H1 (cell line): ENCODE measurements at regions not wholly inside any gene's neighbourhood (a gene's known extent, or its start where the extent isn't known, plus 50 kb on each side); places are given as distances from the start of the nearest gene placed in this dataset.

Experiments
- CTCF ChIA-PET: fragments of 300-600 bp; sonication (Branson Sonifier 250); formaldehyde crosslinking; loops from one replicate; lab custom pipeline; 2021; ENCODE audit not compliant: partially characterized antibody; lab: Charles Lee
- POLR2A ChIA-PET: fragments of 300-600 bp; sonication (Branson Sonifier 250); formaldehyde crosslinking; loops from one replicate; lab custom pipeline; 2021; ENCODE audit warnings: inconsistent platforms; ENCODE audit not compliant: partially characterized antibody; lab: Charles Lee
- DNase-seq, 2 experiments: peaks; one replicate each; pipeline versions ENCODE4 v3.0.0 to v3.0.0-alpha.2; 2010 to 2022; ENCODE audit warnings: low spot score in 2 of 2, low read depth in 1 of 2, mixed read lengths in 1 of 2
- FAIRE-seq: peaks from 2 replicates; lab custom pipeline; 2011; peaks lifted over from hg19 to GRCh38; lab: Jason Lieb, UNC
- H2AFZ ChIP-seq: 2 replicates; pipeline ENCODE4 v1.8.1; 2012; ENCODE audit warnings: low read length, inconsistent platforms
- H2AK5ac ChIP-seq: 2 replicates; pipeline ENCODE4 v1.6.1; 2013; ENCODE audit warnings: low read depth, low read length
- H2BK120ac ChIP-seq: replicated peaks from 2 replicates; pipeline ENCODE3; 2013; ENCODE audit warnings: low read depth, low read length, inconsistent platforms
- H2BK12ac ChIP-seq: 2 replicates; pipeline ENCODE4 v1.6.1; 2013; ENCODE audit warnings: low read depth, low read length
- H2BK15ac ChIP-seq: 2 replicates; pipeline ENCODE4 v1.6.1; 2013; ENCODE audit warnings: low read length
- H2BK20ac ChIP-seq: 2 replicates; pipeline ENCODE4 v1.6.1; 2013; ENCODE audit warnings: low read length
- H2BK5ac ChIP-seq: 2 replicates; pipeline ENCODE4 v1.6.1; 2013; ENCODE audit warnings: low read depth, low read length
- H3K14ac ChIP-seq: 2 replicates; pipeline ENCODE4 v1.6.1; 2013; ENCODE audit warnings: inconsistent platforms; ENCODE audit not compliant: insufficient read length
- H3K18ac ChIP-seq: 2 replicates; pipeline ENCODE4 v1.6.1; 2013; ENCODE audit warnings: low read length; ENCODE audit errors: extremely low read depth
- H3K23ac ChIP-seq: 2 replicates; pipeline ENCODE4 v1.6.1; 2013; ENCODE audit warnings: inconsistent platforms; ENCODE audit not compliant: insufficient read length
- H3K23me2 ChIP-seq: 2 replicates; pipeline ENCODE4 v1.6.1; 2013; ENCODE audit warnings: low read depth, low read length
- H3K27ac ChIP-seq: 2 replicates; pipeline ENCODE4 v1.6.1; 2011; ENCODE audit warnings: low read depth, low read length, inconsistent platforms
- H3K27me3 ChIP-seq, 4 experiments: replicated peaks in 1 of 4; 1 replicate in 1 of 4; 2 replicates in 3 of 4; pipeline versions ENCODE4 v1.6.1 to v1.8.1; 2011 to 2013; ENCODE audit warnings: low read length in 3 of 4, mild to moderate bottlenecking in 3 of 4, inconsistent platforms in 2 of 4, mixed read lengths in 2 of 4, moderate library complexity in 1 of 4; ENCODE audit not compliant: control insufficient read depth in 3 of 4, insufficient read depth in 3 of 4; ENCODE audit errors: extremely low read depth in 1 of 4
- H3K36me3 ChIP-seq, 4 experiments: 2 replicates each; pipeline versions ENCODE4 v1.6.1 to v1.8.1; 2011 to 2013; ENCODE audit warnings: mild to moderate bottlenecking in 4 of 4, low read length in 3 of 4, moderate library complexity in 2 of 4, control low read depth in 1 of 4, inconsistent platforms in 1 of 4; ENCODE audit not compliant: insufficient read depth in 4 of 4, control insufficient read depth in 2 of 4
- H3K4ac ChIP-seq: replicated peaks from 2 replicates; pipeline ENCODE3; 2013; ENCODE audit warnings: low read length, low read depth, mixed read lengths, inconsistent platforms; ENCODE audit not compliant: insufficient read length
- H3K4me1 ChIP-seq, 4 experiments: replicated peaks in 1 of 4; 1 replicate in 1 of 4; 2 replicates in 3 of 4; pipeline versions ENCODE4 v1.6.1 to v1.8.1; 2011 to 2013; ENCODE audit warnings: low read length in 3 of 4, inconsistent platforms in 2 of 4, mixed read lengths in 1 of 4; ENCODE audit not compliant: insufficient read depth in 4 of 4, control insufficient read depth in 3 of 4
- H3K4me2 ChIP-seq, 2 experiments: 2 replicates each; pipeline versions ENCODE4 v1.6.1 to v1.8.1; 2011 to 2013; ENCODE audit warnings: low read depth in 2 of 2, low read length in 2 of 2, control low read depth in 1 of 2, inconsistent platforms in 1 of 2, mild to moderate bottlenecking in 1 of 2; ENCODE audit not compliant: insufficient read depth in 1 of 2
- H3K4me3 ChIP-seq, 4 experiments: fragments of 200-600, 300-600 bp in 1 of 4; sonication (generic), shearing (Covaris generic), sonication (Bioruptor Twin) in 1 of 4; 2 replicates each; pipeline versions ENCODE4 v1.5.1 to v1.8.1; 2011 to 2016; ENCODE audit warnings: low read length in 4 of 4, low read depth in 3 of 4, control low read depth in 2 of 4, inconsistent platforms in 2 of 4, mild to moderate bottlenecking in 2 of 4, mixed read lengths in 1 of 4, moderate library complexity in 1 of 4; ENCODE audit not compliant: insufficient read depth in 2 of 4; ENCODE audit errors: extremely low read depth in 1 of 4
- H3K56ac ChIP-seq: replicated peaks from 2 replicates; pipeline ENCODE3; 2013; ENCODE audit warnings: low read depth, mild to moderate bottlenecking, mixed read lengths, low read length, inconsistent platforms; ENCODE audit not compliant: insufficient read length
- H3K79me1 ChIP-seq: 2 replicates; pipeline ENCODE4 v1.6.1; 2013; ENCODE audit warnings: low read depth, low read length, control low read depth
- H3K79me2 ChIP-seq, 2 experiments: 2 replicates each; pipeline versions ENCODE4 v1.6.1 to v1.8.1; 2012 to 2013; ENCODE audit warnings: low read length in 2 of 2, mild to moderate bottlenecking in 2 of 2, inconsistent platforms in 1 of 2; ENCODE audit not compliant: insufficient read depth in 2 of 2, control insufficient read depth in 1 of 2
- H3K9ac ChIP-seq, 4 experiments: replicated peaks in 1 of 4; 1 replicate in 1 of 4; 2 replicates in 3 of 4; pipeline versions ENCODE4 v1.6.1 to v1.8.1; 2011 to 2013; ENCODE audit warnings: low read depth in 3 of 4, low read length in 3 of 4, control low read depth in 2 of 4, mild to moderate bottlenecking in 2 of 4, moderate library complexity in 2 of 4, inconsistent platforms in 1 of 4; ENCODE audit errors: extremely low read depth in 1 of 4
- H3K9me3 ChIP-seq, 2 experiments: 2 replicates each; pipeline versions ENCODE4 v1.6.1 to v1.8.1; 2012 to 2013; ENCODE audit warnings: mild to moderate bottlenecking in 2 of 2, moderate library complexity in 2 of 2, control low read depth in 1 of 2, inconsistent platforms in 1 of 2, low read depth in 1 of 2, low read length in 1 of 2, mixed read lengths in 1 of 2; ENCODE audit not compliant: insufficient read depth in 2 of 2
- H4K20me1 ChIP-seq, 2 experiments: replicated peaks in 1 of 2; 2 replicates each; pipeline versions ENCODE3 to v1.8.1; 2011 to 2013; ENCODE audit warnings: inconsistent platforms in 2 of 2, low read length in 2 of 2, mild to moderate bottlenecking in 1 of 2; ENCODE audit not compliant: insufficient read depth in 2 of 2, control insufficient read depth in 1 of 2
- H4K5ac ChIP-seq: 2 replicates; pipeline ENCODE4 v1.6.1; 2013; ENCODE audit warnings: low read length, low read depth, mixed read lengths, inconsistent platforms; ENCODE audit not compliant: insufficient read length
- H4K8ac ChIP-seq: 2 replicates; pipeline ENCODE4 v1.8.0; 2013; ENCODE audit warnings: mild to moderate bottlenecking, moderate library complexity, low read length, inconsistent platforms; ENCODE audit not compliant: insufficient read depth; ENCODE audit errors: extremely low read depth
- H4K91ac ChIP-seq: replicated peaks from 2 replicates; pipeline ENCODE3; 2013; ENCODE audit warnings: low read length, mixed read lengths, inconsistent platforms; ENCODE audit not compliant: insufficient read length
- CHD2 ChIP-seq: IDR thresholded peaks from 2 replicates; pipeline ENCODE4 v1.6.1; 2012; ENCODE audit warnings: low read length, improper control_type of control experiment
- CREB1 ChIP-seq: IDR thresholded peaks from 2 replicates; pipeline ENCODE4 v1.6.1; 2012; ENCODE audit warnings: inconsistent platforms
- EGR1 ChIP-seq: IDR thresholded peaks from 2 replicates; pipeline ENCODE4 v1.6.1; 2011; ENCODE audit warnings: low read depth, low read length, borderline replicate concordance
- EZH2 ChIP-seq: fragments of 200-600 bp; sonication (generic); IDR thresholded peaks from 2 replicates; pipeline ENCODE4 v1.7.1; 2012; ENCODE audit warnings: low read depth, mild to moderate bottlenecking, moderate library complexity, low read length, inconsistent platforms; ENCODE audit not compliant: severe bottlenecking
- GTF2F1 ChIP-seq: IDR thresholded peaks from 2 replicates; pipeline ENCODE4 v1.6.1; 2012; ENCODE audit warnings: low read depth, low read length, improper control_type of control experiment, borderline replicate concordance
- HDAC2 ChIP-seq, 2 experiments: fragments of 300-600 bp in 1 of 2; sonication (generic) in 1 of 2; IDR thresholded peaks; 2 replicates each; pipeline ENCODE4 v1.6.1; 2011 to 2012; ENCODE audit warnings: low read depth in 2 of 2, low read length in 2 of 2, mild to moderate bottlenecking in 2 of 2, moderate library complexity in 2 of 2, borderline replicate concordance in 1 of 2, inconsistent platforms in 1 of 2
- JUND ChIP-seq: IDR thresholded peaks from 2 replicates; pipeline ENCODE4 v1.6.1; 2011; ENCODE audit warnings: mild to moderate bottlenecking, improper control_type of control experiment, low read length
- KDM5A ChIP-seq: fragments of 200-600 bp; IDR thresholded peaks from 2 replicates; pipeline ENCODE4 v1.7.1; 2012; ENCODE audit warnings: mild to moderate bottlenecking, low read length, inconsistent platforms, mixed read lengths
- POU5F1 ChIP-seq: IDR thresholded peaks from 2 replicates; pipeline ENCODE4 v1.6.1; 2011; ENCODE audit warnings: low read depth, mild to moderate bottlenecking, low read length, moderate library complexity
- SIX5 ChIP-seq: IDR thresholded peaks from 2 replicates; pipeline ENCODE4 v1.6.1; 2011; ENCODE audit warnings: mild to moderate bottlenecking, low read depth, low read length
- YY1 ChIP-seq: IDR thresholded peaks from 2 replicates; pipeline ENCODE4 v1.6.1; 2011; ENCODE audit warnings: low read depth, mild to moderate bottlenecking, low read length
- ZNF274 ChIP-seq: IDR thresholded peaks from 2 replicates; pipeline ENCODE4 v1.7.0; 2012; ENCODE audit warnings: low read length, borderline replicate concordance; ENCODE audit errors: extremely low read depth
- WGBS, 2 experiments: shearing (Covaris generic) in 1 of 2; methylation state at CpG; one replicate each; pipeline versions ENCODE4 v1.1.6 to v1.1.7; 2013 to 2015; ENCODE audit warnings: low lambda C conversion rate in 2 of 2, mixed read lengths in 2 of 2, inconsistent platforms in 1 of 2, low coverage in 1 of 2, missing lambda C conversion rate in 1 of 2; ENCODE audit not compliant: insufficient replicate concordance in 2 of 2, insufficient coverage in 1 of 2, insufficient read length in 1 of 2; ENCODE audit errors: extremely low coverage in 1 of 2, missing lambda C conversion rate in 1 of 2; 5-methylcytosine and 5-hydroxymethylcytosine counted together
- TF ChIP-seq, protein P1 (sequence below): IDR thresholded peaks from 2 replicates; pipeline ENCODE4 v1.6.1; 2012; ENCODE audit warnings: inconsistent platforms

DNA sequence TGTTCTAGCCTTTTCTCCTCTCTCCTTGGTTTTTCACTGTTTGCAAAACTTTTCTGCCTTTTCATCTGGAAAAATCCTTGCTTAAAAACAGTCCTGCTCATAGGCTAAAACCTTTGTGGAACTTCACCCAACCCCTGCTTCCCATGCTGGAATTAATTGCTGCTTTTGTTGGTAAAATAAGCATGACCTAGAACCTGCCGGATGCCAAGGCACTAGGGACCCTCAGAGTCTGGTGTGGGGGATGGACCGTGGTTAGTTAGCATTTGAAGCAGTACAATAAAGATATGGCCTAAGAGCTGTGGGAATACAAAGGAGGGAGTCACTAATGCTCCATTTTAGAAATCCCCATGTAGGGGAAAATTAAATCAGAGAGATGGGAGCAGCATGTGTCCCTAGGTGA lies 326.3 kb downstream of the KCNRG start:
- ChIA-PET CTCF (no interaction called here), POLR2A (no interaction called here)
- Histone ChIP-seq H3K23me2 (no peaks in the 10 kb centered on the region), H2BK15ac (no peak overlapping the region), H4K91ac (no peak overlapping the region), H2AFZ (no peak overlapping the region), H3K79me1 (no peaks in the 10 kb centered on the region), H3K14ac (no peak overlapping the region), H3K56ac (no peak overlapping the region), H3K4me1 (peaks cover 0 to 17% (median 2%) of the 10 kb centered on the region in 4 experiments; a peak in 4 of 7 replicates), H2BK120ac (no peak overlapping the region), H2AK5ac (no peak overlapping the region), H3K23ac (no peak overlapping the region), H3K4ac (no peak overlapping the region), H3K27ac (no peak overlapping the region), H3K4me2 (no peak overlapping the region), H3K4me3 (no peak overlapping the region), H3K9ac (no peak overlapping the region), H2BK5ac (no peak overlapping the region), H4K5ac (no peak overlapping the region), H3K27me3 (no peaks in the 10 kb centered on the region), H2BK12ac (no peak overlapping the region), H3K18ac (0 out of 2 replicates have a peak overlapping the region, but pooled peaks have one; percentile 14), H3K36me3 (no peaks in the 10 kb centered on the region), H4K20me1 (no peaks in the 10 kb centered on the region), H2BK20ac (no peak overlapping the region), H3K9me3 (no peaks in the 10 kb centered on the region), H4K8ac (no peak overlapping the region), H3K79me2 (no peaks in the 10 kb centered on the region)
- TF ChIP-seq, protein P1, sequence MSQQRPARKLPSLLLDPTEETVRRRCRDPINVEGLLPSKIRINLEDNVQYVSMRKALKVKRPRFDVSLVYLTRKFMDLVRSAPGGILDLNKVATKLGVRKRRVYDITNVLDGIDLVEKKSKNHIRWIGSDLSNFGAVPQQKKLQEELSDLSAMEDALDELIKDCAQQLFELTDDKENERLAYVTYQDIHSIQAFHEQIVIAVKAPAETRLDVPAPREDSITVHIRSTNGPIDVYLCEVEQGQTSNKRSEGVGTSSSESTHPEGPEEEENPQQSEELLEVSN, result no peak
- no peak for TF ChIP-seq KDM5A
- TF ChIP-seq GTF2F1, result no peak
- no peak for TF ChIP-seq SIX5
- no peak for TF ChIP-seq EZH2
- no peak for TF ChIP-seq CHD2
- TF ChIP-seq HDAC2 (IDR thresholded peaks at IDR 0.05; ENCODE audit: borderline replicate concordance in 1 of 2, low read depth in 2 of 2, low read length in 2 of 2), result no peak
- TF ChIP-seq EGR1, result no peak
- TF ChIP-seq POU5F1, result no peak
- TF ChIP-seq JUND, result no peak
- no peak for TF ChIP-seq CREB1
- no peak for TF ChIP-seq ZNF274
- TF ChIP-seq YY1, result no peak
- DNase-seq (no peak), FAIRE-seq (no peak)
- 77% methylated on average over 2 of the region's 2 CpGs; no CpG with 5 or more reads in 1 of the 2 experiments for WGBS, 2 experiments
